ENCODE measurements at regions not wholly inside any gene's neighbourhood (a gene's known extent, or its start where the extent isn't known, plus 50 kb on each side); places are given as distances from the start of the nearest gene placed in this dataset.

DNA sequence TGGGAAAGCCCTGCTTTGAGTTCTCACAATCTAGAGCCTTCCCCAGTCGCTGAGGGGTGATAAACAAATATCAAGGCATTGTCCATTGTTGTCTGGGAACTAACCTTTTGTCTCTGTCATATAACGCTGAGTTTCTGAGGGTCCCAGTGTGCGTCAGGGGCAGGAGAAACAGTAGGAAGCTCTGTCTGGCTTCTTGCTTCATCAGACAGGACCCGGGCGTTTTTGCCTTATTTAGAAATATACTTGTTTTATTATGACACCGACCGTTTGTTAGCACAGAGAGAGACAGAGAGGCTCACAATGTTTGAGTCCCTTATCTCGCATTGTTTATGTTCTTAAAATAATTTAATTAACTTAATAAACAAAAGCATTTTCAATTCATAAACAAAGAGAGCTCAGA, 204.9 kb upstream of the GAS1 start:
- DNase-seq (ENCODE audit: low read depth in 2 of 2), result no peak

DNA sequence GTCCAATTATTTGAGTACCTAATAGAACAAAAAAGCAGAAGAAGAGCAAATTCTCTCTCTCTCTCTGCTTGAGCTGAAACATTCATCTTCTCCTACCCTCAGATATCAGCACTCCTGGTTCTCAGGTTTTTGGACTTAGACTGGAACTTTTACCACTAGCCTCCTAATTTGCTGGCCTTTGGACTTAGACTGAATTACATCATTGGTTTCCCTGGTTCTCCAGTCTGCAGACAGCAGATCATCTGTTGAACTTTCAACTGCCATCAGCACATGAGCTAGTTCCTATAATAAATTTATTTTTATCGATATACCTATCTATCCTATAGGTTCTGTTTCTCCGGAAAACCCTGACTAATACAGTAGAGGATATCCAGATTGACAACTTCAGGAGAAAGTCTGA, 208.9 kb upstream of the GAS1 start:
- DNase-seq (ENCODE audit: low read depth in 2 of 2), result no peak

DNA sequence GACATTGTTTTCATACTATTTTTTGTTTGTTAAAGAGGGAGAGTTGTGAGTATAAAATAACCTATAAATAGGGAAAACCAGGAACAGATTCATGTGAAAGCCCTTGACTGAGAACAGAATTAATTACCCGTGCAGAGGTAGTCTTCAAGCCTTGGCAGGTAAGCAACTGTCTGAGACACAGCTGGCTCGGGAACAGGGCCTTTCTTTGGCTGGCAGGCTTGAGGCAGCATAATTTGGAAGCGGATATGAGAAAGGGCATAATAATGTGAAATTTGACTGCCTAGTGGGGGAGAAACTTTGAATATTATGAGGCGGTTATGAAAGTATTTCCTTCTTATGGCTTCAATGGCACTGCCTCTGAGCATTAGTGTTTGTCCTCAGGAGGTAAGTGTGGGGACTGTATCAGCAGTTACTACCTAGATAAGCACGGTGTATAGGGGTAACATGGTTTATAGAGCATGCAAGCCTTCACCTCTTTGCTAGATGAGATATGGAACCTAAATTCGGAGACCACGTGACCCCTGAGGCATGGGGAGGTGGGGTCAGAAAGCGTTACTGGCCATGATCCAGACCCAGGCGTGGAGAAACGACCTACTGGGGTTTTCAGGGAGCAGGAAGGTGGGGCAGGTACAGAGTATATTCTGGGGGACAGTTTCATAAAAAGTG, 210.2 kb upstream of the GAS1 start:
- DNase-seq (ENCODE audit: low read depth in 2 of 2), result no peak

DNA sequence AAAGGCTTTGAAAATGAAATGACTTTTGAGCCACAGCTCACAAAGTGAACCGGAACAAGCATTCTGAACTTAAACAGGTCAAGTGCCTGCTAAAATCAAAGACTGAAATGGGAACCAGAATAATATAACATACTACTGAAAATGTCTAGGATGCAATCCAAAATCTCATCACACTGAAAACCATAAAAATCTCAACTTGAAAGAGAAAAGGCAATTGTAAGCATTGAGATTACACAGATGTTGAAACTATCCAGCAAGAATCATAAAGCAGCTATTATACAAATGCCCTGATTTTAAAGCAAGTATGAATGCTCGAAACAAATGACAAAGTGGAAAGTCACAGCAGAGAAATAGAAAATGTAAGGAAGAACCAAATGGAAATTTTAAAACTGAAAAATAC, 211.5 kb upstream of the GAS1 start:
- DNase-seq (ENCODE audit: low read depth in 2 of 2), result no peak

DNA sequence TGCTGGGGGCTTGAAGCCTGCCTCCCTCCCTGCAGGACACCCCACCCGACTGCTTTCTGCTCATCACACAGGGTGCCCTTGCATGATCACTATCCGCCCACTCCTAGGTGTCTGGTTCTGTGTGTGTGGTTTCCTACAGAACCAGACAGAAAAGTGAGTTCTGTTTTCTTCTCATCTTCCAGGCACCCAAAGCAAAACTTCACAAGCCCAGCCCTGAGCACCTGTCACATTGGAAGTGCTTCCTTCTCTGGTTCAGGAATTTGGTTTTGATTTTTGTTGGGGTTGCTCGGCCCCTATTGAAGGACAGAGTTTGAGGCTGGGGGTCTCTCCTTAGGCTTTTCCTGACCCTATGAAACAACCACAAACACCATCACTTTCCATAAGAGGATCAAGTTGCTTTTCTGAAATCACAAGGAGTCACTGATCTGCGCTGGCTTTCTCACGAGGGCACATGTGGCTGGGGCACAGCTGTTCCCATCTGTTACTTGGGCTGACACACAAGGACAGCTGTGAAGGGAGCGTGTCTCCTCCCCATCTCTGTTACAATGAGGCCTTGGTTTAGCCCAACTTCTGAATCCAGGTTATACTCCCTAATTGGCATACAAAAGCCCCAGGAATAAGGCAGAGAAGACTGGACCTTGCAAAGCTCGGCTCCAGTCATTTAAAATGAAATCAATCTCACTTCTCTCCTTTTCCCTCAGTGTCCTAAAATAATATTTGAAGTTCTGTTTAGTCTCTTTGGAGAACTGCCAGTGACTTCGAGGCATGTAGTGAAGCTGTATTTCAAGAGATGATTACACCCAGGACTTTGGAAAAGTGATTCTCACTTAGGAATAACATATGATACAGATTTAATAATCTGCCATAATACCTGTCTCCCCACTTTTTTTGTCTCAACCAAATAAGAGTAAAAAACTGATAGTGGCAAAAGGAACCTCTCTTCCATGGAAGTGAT, 213.1 kb upstream of the GAS1 start:
- no peak for DNase-seq (ENCODE audit: low read depth in 2 of 2)

DNA sequence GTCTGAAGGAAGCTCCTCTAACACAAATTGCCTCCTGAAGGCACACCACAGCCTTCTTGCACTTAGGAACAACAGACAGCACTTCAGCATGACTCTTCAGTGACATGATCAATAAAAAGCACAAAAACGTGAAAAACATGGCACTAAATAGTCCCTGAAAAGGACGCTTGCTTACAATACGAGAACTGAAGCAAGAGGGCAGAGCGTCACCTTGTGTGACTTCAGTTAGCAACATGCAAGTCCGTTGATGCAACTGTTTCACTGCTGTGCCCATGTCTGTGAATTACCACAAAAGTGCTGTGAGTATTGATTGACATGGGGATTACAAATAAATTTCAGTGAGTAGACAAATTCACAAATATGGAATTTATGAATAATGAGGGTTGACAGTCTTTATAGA, 219.9 kb upstream of the GAS1 start:
- DNase-seq (ENCODE audit: low read depth in 2 of 2), result no peak

DNA sequence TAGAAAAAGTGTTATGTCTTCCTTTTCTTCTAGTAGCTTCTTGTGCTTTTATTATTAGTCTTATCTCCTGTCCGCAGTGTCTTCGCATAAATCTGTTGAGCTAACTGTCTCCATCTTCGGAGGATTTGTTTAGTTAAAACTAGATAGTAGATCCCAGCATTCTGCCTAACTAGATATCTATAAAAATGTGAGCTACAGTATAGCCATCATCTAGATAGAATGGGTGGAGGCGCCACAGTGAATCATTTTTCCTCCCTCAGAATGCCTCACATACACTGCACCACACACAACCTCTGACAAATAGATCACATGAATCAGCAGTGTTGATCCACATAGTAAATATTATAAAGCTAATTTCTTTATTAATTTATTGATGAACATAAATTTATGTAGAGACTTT, 220.3 kb upstream of the GAS1 start:
- DNase-seq (ENCODE audit: low read depth in 2 of 2), result no peak

DNA sequence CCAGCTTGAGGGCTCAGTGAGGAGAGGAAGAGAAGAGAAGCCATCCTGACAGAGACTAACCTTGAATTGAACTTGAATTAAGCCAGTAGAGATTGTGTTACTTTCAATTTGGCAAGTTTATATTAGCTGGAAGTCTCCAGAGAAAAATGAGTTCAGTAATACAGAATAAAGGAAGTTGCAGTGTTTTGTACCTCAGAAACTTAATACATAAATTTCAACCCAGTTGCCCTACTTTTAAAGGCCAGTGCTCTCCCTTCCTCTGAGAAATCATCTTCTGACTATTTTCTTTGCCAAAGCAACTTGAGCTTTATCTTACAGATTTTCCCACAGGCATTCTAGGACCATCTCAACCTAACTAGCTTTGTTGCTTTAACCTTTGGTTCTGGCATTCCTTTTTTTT, 231.0 kb upstream of the GAS1 start:
- no peak for DNase-seq (ENCODE audit: low read depth in 2 of 2)

DNA sequence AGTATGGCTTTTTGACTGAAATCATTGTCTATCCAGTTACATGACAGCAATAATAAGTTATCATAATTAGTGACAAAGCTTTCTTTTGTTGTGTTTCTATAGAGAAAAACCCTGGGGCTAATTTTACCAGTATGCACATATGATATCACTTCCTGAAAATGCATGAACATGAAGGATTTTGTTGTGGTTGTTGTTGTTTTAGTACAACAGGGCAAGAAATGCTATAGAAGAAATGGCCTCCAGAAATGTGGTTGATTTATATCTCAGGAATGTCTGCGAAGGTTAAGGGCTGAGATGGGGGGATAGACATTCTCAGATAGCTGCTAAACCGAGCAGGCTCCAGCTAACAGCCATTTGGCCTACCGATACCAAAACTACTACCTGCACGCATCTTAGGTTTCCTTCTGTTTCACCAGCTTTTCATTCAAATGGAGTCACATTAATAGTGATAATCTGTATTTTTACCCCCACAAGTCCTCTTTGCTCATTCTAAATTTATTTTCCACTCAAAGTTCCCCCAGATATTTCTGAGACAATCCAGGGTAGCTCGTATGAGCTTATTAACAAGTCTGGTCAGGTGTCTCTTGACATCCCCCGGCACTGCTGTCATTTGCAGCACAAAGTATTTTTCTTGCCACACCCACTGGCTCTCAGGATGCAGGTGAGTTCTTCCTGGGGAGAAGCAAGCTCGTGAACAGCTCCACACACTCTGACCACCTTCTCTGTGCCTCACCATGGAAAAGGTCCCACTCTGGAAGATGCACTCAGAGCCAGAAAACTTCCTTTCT, 232.4 kb upstream of the GAS1 start:
- no peak for DNase-seq (ENCODE audit: low read depth in 2 of 2)

DNA sequence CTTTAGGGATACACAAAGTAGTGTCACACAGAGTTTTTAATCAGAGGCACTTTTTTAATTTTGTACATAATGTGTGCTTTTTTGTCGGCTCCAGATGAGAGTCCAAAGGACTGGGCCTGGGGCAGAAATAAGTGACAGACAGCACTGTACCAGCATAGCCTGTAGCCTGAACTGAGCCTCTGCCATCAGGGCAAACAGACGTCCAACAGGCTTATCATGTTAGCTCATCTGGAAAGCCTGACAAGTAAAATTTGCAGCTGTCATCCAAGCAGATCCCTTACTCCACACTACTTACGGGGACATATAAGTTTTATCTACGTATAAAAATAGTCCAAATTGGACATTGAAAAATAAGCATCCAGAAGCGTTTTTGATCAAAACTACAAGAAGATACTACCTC, 233.1 kb upstream of the GAS1 start:
- no peak for DNase-seq (ENCODE audit: low read depth in 2 of 2)

DNA sequence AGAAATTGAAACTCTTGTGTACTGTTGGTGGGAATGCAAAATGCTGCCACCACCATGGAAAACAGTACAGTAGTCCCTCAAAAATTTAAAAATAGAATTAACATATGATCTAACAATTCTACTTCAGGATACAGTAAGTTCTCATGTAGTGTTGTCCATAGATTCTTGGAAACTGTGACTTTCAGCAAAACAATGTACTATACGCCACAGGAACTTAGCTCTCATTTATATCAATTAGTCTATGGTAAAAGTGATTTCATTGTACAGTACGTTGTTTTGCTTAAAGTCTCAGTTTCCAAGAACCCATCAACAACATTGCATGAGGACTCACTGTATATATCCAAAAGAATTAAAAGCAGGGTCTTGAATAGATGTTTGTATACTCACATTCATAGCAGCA, 233.5 kb upstream of the GAS1 start:
- DNase-seq (ENCODE audit: low read depth in 2 of 2), result no peak

DNA sequence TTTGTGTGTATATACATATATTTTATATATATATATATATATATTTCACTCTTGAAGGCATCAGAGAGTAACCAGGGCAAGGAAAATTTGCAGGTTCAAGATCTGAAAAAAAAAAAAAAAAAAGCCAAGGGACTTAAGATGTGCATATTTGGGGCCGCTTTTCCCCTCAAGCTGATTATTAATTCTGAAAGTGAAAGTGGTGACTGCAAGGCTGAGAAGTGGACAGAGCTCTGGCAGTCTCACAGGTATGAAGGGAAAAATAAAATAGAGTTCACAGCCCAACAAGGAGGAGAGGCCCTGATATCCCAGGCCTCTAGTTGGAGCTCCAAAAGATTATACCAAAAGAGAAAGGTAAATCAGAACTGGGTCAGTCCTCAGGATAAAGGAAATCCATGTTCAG, 234.4 kb upstream of the GAS1 start:
- no peak for DNase-seq (ENCODE audit: low read depth in 2 of 2)

DNA sequence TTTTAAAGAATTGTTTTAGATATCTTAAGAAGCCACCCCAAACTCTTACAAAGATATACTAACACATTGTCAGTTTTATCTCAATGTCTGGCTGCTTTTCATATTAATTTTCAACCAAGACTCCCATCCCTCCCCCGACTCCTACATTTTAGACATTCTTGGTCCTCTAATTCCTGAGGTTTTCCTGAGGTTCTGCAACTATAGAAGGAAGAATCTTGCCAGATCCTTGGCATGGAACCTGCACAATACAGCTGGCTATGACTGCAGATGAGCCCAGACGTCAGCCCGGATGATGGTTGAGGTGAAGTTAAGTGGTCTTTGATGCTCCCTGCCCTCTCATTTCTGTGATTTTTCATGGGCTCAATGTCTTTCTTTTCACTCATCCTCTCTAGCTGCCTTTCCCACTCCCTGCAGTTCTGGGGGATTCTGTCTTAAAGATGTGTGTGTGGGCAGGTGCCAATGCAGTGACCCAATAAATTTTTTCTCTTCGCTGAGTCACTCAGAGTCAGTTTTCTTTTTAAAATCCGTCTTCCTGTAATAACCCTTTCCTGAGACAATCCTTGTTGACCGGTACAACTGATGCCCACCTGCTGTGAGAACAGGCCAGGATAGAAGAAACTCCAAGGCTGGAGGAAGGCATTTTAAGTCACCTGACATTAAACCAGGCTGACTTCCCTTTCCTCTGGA, 237.8 kb upstream of the GAS1 start:
- DNase-seq (ENCODE audit: low read depth in 2 of 2), result no peak

DNA sequence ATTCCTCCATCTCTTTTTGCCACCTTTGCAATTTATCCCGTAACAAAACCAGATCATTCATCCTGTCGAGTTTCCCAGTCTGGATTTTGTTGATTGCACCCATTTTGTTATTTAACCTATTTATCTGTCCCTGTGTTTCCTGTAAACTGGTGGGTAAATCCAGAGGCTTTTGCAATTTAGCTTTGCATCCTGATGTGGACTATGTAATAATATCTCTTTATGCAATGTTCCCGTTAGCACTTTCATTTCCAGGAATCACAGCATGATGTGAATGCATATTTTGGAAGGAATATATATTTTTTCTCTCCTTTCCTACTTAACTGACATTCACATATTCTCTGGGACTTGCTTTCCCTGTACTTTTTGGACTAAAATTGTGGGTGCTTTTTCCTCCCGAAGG, 240.3 kb upstream of the GAS1 start:
- DNase-seq (ENCODE audit: low read depth in 2 of 2), result no peak

DNA sequence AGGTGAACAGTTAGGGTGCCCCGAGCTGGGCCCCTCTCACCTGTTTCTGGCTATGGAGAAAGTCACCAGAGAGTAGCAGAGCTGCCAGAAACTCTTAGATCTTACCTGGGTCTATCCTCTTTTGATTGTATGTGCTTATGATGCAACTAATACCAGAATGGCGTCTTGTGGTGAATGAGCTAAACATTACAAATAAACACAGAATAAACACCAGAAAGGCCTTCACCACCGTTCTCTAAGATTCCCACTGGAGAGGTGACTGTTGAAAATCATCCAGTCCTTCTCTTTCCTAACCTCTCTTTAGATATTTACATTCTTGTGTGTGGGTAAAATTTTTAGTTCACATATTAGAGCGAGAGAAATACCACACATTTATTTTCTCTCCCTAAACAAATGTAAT, 241.7 kb upstream of the GAS1 start:
- DNase-seq (ENCODE audit: low read depth in 2 of 2), result no peak

DNA sequence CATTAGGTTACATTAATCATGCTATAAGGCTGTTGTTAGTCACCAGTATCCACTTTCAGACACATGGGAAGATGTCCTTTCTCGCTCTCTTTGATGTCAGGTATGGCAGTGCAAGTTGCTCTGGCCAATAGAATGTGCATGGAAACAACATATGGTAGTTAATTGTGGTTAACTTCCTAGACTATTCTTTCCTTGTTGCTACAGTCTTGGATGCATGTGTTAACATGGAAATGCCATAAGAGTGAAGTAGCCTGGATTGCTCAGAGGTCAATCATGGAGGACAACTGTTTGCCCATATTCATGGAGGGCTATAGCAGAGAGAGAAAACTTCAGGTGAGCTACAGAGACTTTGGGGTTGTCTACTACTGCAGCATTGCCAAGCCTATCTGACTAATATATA, 245.8 kb upstream of the GAS1 start:
- DNase-seq (ENCODE audit: low read depth in 2 of 2), result no peak

DNA sequence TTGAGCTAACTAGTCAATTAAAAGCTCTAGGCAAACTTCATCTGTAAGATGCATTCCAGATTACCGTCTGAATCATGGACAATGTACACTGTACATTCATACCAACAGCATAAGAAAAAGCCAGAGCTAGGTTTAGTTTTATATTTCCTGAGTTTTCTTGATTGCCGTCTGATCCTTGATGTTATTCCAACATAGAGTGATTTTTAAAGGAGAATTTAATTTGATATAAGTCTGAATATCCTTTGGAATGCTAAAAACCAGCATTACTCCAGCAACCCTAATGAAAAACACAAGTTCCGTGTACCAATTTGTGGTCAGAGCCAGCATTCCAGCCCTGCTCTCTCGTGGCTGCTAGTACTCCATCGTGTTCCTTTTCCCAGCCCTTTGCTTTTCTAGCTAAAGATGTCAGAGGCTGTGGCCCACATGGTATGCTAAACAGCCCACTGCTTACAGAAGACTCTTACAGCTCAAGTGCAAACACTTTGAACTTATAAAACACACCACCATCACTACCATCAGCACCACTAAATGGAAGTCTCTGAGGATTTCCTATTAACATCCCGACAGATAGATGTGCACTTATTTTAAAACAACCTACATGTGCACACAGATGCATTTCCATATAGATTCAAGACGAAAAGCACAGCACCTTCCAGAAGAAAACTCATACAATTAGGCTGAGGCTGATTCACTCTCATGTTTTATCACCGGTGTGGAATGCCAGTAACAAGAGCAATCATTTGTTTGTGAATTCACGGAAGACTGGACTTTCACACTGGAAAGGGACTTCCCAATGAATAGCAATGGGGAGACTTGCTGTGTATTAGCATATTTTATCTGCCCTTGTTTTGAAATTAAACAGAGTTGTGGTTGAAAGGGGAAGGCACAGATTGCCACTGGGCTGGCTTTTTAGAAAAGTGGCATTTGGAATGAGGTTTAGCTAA, 246.9 kb upstream of the GAS1 start:
- DNase-seq (ENCODE audit: low read depth in 2 of 2), result no peak

DNA sequence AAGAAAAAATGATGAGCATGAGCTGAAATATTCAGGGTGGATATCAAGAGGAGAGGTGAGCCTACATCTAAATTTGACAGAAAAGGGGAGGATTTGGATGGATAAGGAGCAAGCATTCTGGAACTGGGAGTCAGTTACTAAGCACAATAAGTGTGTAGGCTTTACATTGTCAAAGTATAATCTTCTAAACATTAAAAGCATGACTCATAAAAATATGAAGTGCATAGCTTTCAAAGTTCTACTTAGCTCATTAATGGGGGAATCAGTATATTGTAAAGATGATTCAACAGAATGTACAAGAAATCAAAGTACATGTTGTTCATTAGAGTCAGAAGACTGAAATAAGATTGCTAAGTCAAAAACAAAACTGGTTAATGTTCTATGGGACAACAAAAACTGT, 248.0 kb upstream of the GAS1 start:
- no peak for DNase-seq (ENCODE audit: low read depth in 2 of 2)

DNA sequence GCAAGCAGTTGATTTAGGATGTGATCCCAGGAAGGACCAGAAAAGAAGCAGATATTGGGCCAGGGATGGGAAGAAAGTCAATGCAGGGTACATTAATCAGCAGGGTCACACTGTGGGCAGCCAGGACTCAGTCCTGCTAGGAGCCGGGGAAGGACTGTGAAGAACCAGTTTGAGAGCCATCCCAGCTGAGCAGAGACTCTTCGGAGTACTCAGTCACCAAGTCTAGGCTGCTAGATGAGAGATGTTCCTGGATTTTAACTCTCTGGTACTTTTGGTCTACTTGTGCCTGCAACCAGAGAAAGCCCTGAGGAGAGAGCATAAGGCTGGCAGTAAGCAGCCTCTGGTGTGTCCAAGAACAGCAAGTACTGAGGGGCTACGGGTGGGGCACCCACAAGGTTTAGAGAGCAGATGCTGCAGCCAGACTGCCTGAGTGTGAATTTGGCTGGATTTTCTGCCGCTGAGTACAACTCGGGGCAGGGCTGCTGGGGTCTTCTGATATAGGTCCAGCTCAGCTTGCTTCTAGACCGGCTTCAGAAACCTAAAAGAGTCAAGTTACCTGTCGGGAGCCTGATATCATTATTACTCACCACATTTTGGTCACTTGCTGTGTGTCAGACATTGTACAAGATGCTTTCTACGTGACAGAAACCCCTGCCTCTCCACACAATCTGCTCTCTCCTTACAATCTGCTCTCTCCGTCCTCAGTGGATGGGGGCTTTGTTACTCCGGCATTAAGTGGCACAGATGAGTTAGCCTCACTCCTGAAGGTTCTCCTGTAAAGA, 250.2 kb upstream of the GAS1 start:
- no peak for DNase-seq (ENCODE audit: low read depth in 2 of 2)

DNA sequence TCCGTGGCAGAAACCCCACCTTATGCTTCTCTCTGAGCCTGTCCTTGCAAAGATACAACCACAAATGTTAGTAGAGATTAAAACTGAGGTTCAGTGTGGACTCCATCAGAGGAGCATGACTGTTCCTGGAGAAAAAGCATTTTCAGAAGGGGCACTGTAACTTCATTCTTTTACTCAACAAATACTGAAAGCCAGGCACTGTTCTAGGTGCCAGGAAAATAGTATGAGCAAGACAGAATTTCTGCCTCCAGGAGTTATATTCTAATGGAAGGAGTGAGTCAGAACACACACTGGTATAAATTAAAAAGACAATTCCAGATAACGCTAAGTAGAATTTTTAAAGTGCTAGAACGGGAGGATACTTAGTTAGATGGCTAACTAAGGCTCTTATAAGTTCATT, 251.4 kb upstream of the GAS1 start:
- DNase-seq (ENCODE audit: low read depth in 2 of 2), result no peak

Data from stimulated activated CD8-positive, alpha-beta memory T cell treated with anti-CD3 and anti-CD28 coated beads, Interleukin-7, amount 100 ng/mL, for 4 hours (primary cell).